GM20000 (cell line): ENCODE measurements at regions not wholly inside any gene's neighbourhood (a gene's known extent, or its start where the extent isn't known, plus 50 kb on each side); places are given as distances from the start of the nearest gene placed in this dataset.

Experiments
- DNase-seq: peaks from one replicate; pipeline ENCODE4 v3.0.0; 2012; ENCODE audit warnings: low spot score
- TF ChIP-seq, protein P1 (sequence below): IDR thresholded peaks from 2 replicates; pipeline ENCODE4 v1.5.1; 2012; ENCODE audit warnings: mild to moderate bottlenecking, control low read depth; ENCODE audit errors: extremely low read depth, missing control alignments

DNA sequence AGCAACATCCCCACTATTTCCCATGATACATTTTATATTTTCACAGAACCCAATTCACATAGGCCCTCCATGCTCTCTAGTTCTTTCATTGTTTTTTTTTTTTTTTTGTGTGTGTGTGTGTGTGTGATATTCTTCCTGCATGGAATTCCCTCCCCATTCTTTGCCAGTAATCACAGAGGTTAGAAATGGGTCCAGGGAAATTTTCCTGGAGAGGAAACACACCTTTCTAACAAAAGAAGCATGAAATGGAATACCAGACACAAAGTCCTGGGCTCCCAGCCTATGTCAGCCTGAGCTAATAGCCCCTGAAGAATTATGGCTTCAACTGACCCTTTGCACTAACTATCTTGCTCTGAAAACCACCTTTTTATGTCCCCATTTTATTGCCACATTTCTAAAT lies 194.2 kb upstream of the NT5E start:
- no peak for DNase-seq
- TF ChIP-seq, protein P1, sequence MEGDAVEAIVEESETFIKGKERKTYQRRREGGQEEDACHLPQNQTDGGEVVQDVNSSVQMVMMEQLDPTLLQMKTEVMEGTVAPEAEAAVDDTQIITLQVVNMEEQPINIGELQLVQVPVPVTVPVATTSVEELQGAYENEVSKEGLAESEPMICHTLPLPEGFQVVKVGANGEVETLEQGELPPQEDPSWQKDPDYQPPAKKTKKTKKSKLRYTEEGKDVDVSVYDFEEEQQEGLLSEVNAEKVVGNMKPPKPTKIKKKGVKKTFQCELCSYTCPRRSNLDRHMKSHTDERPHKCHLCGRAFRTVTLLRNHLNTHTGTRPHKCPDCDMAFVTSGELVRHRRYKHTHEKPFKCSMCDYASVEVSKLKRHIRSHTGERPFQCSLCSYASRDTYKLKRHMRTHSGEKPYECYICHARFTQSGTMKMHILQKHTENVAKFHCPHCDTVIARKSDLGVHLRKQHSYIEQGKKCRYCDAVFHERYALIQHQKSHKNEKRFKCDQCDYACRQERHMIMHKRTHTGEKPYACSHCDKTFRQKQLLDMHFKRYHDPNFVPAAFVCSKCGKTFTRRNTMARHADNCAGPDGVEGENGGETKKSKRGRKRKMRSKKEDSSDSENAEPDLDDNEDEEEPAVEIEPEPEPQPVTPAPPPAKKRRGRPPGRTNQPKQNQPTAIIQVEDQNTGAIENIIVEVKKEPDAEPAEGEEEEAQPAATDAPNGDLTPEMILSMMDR = no peak

- DNase-seq = no peak
- TF ChIP-seq, protein P1 = no peak
Measured at GRCh38 chr6:85252552-85252951, 197.3 kb upstream of the NT5E start.

DNA sequence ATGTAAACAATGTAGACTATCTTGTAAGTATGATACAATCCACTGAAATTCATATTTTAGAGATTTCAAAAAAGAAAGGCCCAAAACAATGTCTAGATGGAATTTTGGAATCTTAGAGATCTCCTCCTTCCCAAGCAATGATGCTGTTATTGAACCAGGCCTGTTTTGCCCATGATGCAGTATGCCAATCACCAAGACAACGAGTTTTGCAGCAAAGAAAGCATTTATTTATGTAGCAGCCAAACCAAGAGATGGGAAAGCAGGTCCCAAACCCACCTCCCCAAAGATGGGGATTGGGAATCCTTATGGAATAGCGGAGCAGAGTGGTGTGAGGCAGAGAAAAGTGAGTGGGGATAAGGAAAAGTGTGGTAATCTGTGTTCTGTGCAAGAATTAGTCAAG lies 197.8 kb upstream of the NT5E start:
- no peak for DNase-seq
- TF ChIP-seq, protein P1 = no peak

GRCh38 chr6:85251300-85251699 lies 198.6 kb upstream of the NT5E start:
- TF ChIP-seq, protein P1 = no peak

GRCh38 chr6:85250586-85251220 lies 199.2 kb upstream of the NT5E start:
- no peak for DNase-seq
- TF ChIP-seq, protein P1 = no peak

More at GRCh38 chr6:85251300-85251699, 198.6 kb upstream of the NT5E start:
- DNase-seq = no peak

DNA sequence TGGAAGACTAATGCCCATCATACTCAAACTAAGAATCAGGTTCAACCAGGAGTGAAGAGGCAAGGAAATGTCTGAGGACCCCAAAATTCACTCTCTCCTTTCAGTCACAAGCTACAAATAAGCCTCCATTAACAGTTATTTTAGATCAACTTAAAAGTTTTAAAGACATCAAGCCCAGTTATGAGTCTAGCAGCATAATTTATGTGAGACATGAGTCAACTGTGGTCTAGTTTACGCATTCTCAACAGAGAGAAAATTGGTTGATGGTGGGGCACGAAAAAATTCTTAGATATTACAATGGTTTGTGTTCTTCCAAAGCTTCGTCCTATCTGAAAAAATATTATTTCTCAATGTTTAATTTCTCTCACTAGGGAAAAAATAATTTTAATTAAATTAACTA lies 204.9 kb upstream of the NT5E start:
- no peak for DNase-seq
- TF ChIP-seq, protein P1 = no peak

DNA sequence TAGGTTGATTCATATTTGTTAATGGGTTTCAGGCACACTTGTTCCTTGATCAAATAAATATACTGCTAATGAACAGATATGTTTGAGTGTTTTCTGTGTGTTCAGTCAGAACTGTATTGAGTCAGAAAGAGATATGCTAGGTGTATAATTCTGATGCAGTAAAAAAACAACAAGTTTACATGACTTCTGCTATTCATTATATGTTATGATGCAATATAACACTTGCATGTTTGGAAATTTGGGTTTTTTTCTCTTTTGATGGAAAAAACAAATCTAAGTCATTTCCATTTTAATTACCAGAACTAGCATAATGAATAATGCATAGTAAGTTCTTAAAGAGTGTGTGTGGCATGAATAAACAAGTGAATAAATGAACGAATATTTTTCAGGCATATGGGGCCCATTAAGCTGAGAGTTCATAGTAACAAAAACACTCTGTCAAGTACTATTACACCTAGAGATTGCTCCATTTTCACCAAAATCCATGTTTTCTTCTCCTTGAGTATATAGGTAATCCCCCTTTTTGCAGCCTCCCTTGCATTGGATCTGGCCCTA lies 208.3 kb upstream of the NT5E start:
- DNase-seq = no peak
- TF ChIP-seq, protein P1 = no peak
